GM12873 (cell line): ENCODE measurements at regions not wholly inside any gene's neighbourhood (a gene's known extent, or its start where the extent isn't known, plus 50 kb on each side); places are given as distances from the start of the nearest gene placed in this dataset.

Experiments
- TF ChIP-seq, protein P1 (sequence below): IDR thresholded peaks from 2 replicates; pipeline ENCODE4 v1.5.1; 2012; ENCODE audit warnings: low read depth, mild to moderate bottlenecking, moderate library complexity, low read length, control low read depth; ENCODE audit not compliant: insufficient read depth; ENCODE audit errors: missing control alignments

DNA sequence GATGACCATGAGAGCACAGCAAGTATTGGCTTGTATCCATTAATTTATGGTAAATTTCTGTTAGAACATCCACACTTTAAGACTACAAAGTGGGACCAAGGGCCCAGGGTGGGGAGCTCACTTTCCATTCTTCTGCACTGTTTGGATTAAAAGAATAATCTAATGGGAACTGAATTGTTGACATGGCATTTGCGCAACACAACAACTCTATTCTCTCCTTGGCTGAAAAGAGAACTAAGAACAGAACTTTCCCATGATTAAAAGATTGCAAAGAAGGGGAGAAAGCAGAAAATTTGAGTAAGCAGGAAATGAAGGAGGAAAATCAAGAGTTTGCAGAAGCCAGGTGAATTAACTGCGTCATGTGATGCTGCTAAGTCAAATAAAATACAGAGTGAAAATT lies 143.4 kb downstream of the HINT1 start:
- TF ChIP-seq, protein P1, sequence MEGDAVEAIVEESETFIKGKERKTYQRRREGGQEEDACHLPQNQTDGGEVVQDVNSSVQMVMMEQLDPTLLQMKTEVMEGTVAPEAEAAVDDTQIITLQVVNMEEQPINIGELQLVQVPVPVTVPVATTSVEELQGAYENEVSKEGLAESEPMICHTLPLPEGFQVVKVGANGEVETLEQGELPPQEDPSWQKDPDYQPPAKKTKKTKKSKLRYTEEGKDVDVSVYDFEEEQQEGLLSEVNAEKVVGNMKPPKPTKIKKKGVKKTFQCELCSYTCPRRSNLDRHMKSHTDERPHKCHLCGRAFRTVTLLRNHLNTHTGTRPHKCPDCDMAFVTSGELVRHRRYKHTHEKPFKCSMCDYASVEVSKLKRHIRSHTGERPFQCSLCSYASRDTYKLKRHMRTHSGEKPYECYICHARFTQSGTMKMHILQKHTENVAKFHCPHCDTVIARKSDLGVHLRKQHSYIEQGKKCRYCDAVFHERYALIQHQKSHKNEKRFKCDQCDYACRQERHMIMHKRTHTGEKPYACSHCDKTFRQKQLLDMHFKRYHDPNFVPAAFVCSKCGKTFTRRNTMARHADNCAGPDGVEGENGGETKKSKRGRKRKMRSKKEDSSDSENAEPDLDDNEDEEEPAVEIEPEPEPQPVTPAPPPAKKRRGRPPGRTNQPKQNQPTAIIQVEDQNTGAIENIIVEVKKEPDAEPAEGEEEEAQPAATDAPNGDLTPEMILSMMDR, result no peak

DNA sequence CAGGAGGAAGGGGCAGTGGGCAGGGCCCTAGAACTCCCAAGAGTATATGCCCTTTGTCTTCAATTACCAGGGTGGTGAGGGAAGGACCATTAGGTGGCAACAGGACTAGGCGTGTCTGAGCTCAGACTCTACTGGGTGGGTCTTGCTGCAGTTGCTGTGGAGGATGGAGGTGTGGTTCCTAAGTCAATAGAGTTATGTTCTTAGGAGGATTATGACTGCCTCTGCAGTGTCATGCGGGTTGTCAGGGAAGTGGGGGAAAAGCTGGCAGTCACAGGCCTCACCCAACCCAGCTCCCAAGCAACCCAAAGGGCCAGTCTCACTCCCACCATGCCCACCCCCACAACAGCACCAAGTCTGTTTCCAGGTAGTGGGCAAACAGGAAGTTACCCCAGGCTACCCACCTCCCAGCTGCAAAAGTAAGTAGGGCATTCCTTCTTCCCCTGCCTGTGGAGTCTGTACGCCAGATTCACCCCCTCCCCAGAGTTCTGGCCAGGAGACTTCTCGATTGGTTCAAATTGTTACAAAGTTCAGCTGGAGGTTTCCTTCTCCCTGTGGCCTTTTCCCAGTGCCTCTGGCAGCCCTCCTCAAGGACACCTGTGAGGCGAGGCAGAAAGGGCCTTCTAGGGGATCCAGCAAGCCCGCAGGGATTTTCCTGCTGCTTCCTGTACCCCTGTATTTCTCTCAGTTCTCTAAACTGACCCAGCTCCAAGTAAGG lies 145.3 kb downstream of the HINT1 start:
- TF ChIP-seq, protein P1, result no peak

DNA sequence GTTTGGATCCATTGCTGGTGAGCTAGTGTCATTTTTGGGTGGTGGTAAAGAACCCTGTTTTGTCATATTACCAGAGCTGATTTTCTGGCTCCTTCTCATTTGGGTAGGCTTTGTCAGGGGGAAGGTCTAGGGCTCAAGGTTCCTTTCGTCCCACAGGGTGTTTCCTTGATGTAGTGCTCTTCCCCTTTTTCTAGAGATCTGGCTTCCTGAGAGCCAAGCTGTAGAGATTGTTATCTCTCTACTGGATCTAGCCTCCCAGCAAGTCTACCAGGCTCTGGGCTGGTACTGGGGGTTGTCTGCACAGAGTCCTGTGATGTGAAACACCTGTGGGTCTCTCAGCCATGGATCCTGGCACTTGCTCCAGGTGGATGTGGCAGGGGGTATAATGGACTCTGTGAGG lies 145.9 kb downstream of the HINT1 start:
- TF ChIP-seq, protein P1, result no peak

DNA sequence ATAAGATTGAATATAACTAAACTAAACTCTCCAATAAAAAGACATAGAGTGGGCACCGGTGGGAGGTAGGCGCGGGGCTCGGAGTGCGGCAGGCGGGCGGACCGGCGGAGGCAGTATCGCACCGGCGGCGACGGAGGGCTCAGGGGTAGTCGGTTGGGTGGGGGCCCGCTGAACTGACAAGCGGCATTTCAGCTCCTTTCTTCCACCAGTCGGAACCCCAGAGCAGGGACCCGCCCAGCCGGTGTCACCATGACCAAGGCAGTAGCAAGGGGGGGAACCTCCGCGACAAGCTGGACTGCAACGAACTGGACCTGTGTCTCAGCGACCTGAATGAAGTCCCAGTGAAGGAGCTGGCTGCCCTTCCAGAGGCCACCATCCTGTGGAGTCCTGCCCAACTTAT lies 156.7 kb downstream of the HINT1 start:
- TF ChIP-seq, protein P1, result no peak

DNA sequence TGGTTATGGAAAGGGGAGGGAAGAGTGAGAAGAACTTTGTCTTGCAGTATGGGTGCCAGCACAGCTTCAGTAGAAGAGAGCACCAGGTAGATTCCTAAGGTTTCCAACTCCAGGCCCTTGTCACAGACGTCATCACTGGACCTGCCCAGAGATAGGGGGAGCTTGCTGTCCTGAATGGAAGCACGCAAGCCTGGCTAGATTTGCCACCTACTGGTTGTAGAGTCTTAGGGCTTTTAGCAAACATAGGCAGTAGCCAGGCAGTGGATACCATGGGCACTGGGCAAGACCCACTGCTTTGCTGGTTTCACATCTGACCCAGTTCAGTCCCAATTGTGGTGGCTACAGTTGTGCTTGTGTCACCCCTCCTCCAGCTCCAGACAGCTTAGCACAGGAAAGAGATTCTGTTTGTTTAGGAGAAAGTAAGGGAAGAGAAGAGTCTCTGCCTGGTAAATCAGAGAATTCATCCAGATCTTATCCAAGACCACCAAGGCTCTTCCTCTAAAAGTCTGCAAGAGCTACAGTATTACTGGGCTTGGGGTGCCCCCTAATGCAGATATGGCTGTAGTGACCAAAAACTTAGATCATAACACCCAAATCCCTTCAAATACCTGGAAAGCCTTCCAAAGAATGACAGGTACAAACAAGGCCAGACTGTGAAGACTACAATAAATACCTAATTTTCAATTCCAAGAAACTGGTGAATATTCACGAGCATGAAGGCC lies 158.9 kb downstream of the HINT1 start:
- TF ChIP-seq, protein P1, result no peak

DNA sequence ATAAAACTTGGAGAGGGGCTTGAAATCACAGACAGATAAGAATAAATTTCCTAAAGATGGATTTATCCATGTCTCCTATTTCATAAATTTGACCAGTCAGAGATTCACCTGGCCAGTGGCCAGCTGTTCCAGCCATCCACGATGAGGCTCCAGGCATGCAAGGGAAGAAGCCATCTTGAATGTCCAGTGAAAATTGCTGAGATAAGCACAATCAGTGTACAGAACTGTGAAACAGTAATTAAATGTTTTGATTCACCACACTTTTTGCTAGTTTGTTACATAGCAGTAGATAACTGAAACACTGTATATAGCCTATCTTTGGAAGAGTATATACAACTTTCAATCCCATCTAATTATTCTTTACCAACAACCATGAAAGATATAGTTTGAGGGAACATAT lies 163.5 kb downstream of the HINT1 start:
- TF ChIP-seq, protein P1, result no peak

DNA sequence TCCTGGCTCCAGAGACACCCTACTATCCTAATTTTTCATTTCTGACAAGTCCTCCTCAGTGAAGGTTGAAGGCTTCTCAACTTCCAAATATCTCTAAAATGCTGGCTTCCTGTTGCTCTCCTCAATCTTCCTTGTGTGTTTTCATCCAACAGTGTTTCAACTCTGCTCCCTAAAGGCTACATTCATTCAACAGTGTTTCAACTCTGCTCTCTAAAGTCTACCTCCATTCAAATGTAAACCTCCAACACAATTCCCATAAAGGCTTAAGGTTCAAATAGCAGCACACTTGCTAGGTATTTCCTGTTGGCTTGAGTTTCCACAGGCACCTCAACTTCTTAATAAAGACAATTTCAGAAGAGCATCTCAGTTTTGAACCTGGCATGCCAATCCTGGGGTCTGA lies 164.8 kb downstream of the HINT1 start:
- TF ChIP-seq, protein P1, result no peak
